HCT116 (cell line): ENCODE measurements at regions not wholly inside any gene's neighbourhood (a gene's known extent, or its start where the extent isn't known, plus 50 kb on each side); places are given as distances from the start of the nearest gene placed in this dataset.

ENCODE experiments used
- ATAC-seq: fragments of 200-7000 bp; cut with Tn5 transposase; 2 replicates; pipeline ENCODE4 v1.9.1; 2020; ENCODE audit warnings: mild to moderate bottlenecking, moderate library complexity
- BruUV-seq: library from RNA; stranded (reverse); fragments of 400-500 nt; replicated peaks from 2 replicates; lab custom pipeline; 2021; lab: Mats Ljungman, UMichigan
- CTCF ChIA-PET: fragments of 300-600 bp; sonication (Branson Sonifier 250); formaldehyde crosslinking; loops from one replicate; lab custom pipeline; 2021; ENCODE audit warnings: antibody characterized with exemption; lab: Charles Lee
- POLR2A ChIA-PET: fragments of 300-600, 350-600 bp; sonication (Branson Sonifier 250); formaldehyde crosslinking; loops from one replicate; lab custom pipeline; 2021; ENCODE audit warnings: antibody characterized with exemption; lab: Charles Lee
- RAD21 ChIA-PET, 2 experiments: fragments of 300-600 bp; sonication (Branson Sonifier 250); formaldehyde crosslinking; loops; one replicate each; lab custom pipeline; 2023; ENCODE audit warnings: low total read pairs in 2 of 2; ENCODE audit not compliant: uncharacterized antibody in 2 of 2, unreplicated experiment in 2 of 2, low non-redundant PET in 1 of 2; lab: Charles Lee
- DNase-seq: peaks from one replicate; pipeline ENCODE4 v3.0.0-alpha.2; 2010; ENCODE audit warnings: low read depth, low spot score
- H2AFZ ChIP-seq: fragments of 200-600 bp; shearing (Covaris generic), sonication (generic); 2 replicates; pipeline ENCODE4 v1.6.1; 2017; ENCODE audit warnings: low read depth, mixed run types, mixed read lengths, antibody characterized with exemption, low read length; ENCODE audit not compliant: poor library complexity, severe bottlenecking
- H3K27ac ChIP-seq: 2 replicates; pipeline ENCODE4 v1.5.1; 2012; ENCODE audit warnings: low read depth, low read length
- H3K27me3 ChIP-seq: fragments of 200-600 bp; sonication (generic); 2 replicates; pipeline ENCODE4 v1.6.1; 2016; ENCODE audit warnings: mixed run types, low read length, mixed read lengths; ENCODE audit not compliant: insufficient read depth
- H3K36me3 ChIP-seq, 2 experiments: fragments of 200-500 bp in 1 of 2; fragments of 200-600 bp in 1 of 2; sonication (Bioruptor generic) in 1 of 2; sonication (generic) in 1 of 2; 2 replicates each; pipeline versions ENCODE4 v1.5.1 to v1.6.1; 2014 to 2016; ENCODE audit warnings: low read length in 2 of 2, inconsistent platforms in 1 of 2, mixed read lengths in 1 of 2, mixed run types in 1 of 2; ENCODE audit not compliant: insufficient read depth in 2 of 2, control insufficient read depth in 1 of 2
- H3K4me1 ChIP-seq, 2 experiments: fragments of 200-600 bp in 1 of 2; sonication (generic) in 1 of 2; 2 replicates each; pipeline versions ENCODE4 v1.5.1 to v1.6.1; 2012 to 2017; ENCODE audit warnings: low read length in 2 of 2, inconsistent platforms in 1 of 2, mild to moderate bottlenecking in 1 of 2, mixed read lengths in 1 of 2, mixed run types in 1 of 2, moderate library complexity in 1 of 2; ENCODE audit not compliant: insufficient read depth in 2 of 2, control insufficient read depth in 1 of 2
- H3K4me2 ChIP-seq: fragments of 200-600 bp; sonication (generic); 2 replicates; pipeline ENCODE4 v1.6.1; 2017; ENCODE audit warnings: mixed run types, low read length, mixed read lengths
- H3K4me3 ChIP-seq, 2 experiments: fragments of 200-600 bp in 1 of 2; sonication (generic) in 1 of 2; replicated peaks in 1 of 2; 2 replicates each; pipeline ENCODE4 v1.5.1; 2011 to 2016; ENCODE audit warnings: low read length in 2 of 2, control low read depth in 1 of 2, low read depth in 1 of 2, mild to moderate bottlenecking in 1 of 2, mixed read lengths in 1 of 2, mixed run types in 1 of 2
- H3K79me2 ChIP-seq: fragments of 200-600 bp; sonication (generic); 2 replicates; pipeline ENCODE4 v1.6.1; 2017; ENCODE audit warnings: mild to moderate bottlenecking, mixed run types, low read length, moderate library complexity, mixed read lengths; ENCODE audit not compliant: insufficient read depth
- H3K9ac ChIP-seq: fragments of 200-600 bp; sonication (generic); 2 replicates; pipeline ENCODE4 v1.6.1; 2016; ENCODE audit warnings: low read length, mixed read lengths
- H3K9me2 ChIP-seq: fragments of 200-600 bp; sonication (generic), shearing (Covaris generic); 2 replicates; pipeline ENCODE4 v1.6.1; 2017; ENCODE audit warnings: mixed run types, mild to moderate bottlenecking, moderate library complexity; ENCODE audit not compliant: insufficient read depth
- H3K9me3 ChIP-seq, 2 experiments: fragments of 200-500 bp in 1 of 2; fragments of 200-600 bp in 1 of 2; sonication (Bioruptor generic) in 1 of 2; sonication (generic) in 1 of 2; 2 replicates each; pipeline ENCODE4 v1.6.1; 2014 to 2017; ENCODE audit warnings: low read length in 2 of 2, mixed read lengths in 2 of 2, inconsistent platforms in 1 of 2, low read depth in 1 of 2, mild to moderate bottlenecking in 1 of 2, mixed run types in 1 of 2, moderate library complexity in 1 of 2; ENCODE audit not compliant: control insufficient read depth in 1 of 2, insufficient read depth in 1 of 2
- H4K20me1 ChIP-seq: fragments of 200-600 bp; sonication (generic), shearing (Covaris generic); 2 replicates; pipeline ENCODE4 v1.6.1; 2017; ENCODE audit warnings: mixed run types, mild to moderate bottlenecking, moderate library complexity; ENCODE audit not compliant: insufficient read depth
- EGR1 ChIP-seq: IDR thresholded peaks from 2 replicates; pipeline ENCODE4 v1.6.1; 2012; ENCODE audit warnings: low read depth
- ELF1 ChIP-seq: IDR thresholded peaks from 2 replicates; pipeline ENCODE4 v1.6.1; 2012; ENCODE audit warnings: low read depth, borderline replicate concordance
- EZH2 ChIP-seq: fragments of 200-600 bp; sonication (generic); IDR thresholded peaks from 2 replicates; pipeline ENCODE4 v1.6.1; 2017; ENCODE audit warnings: antibody characterized with exemption, mixed run types
- EZH2phosphoT487 ChIP-seq: fragments of 200-600 bp; IDR thresholded peaks from 2 replicates; pipeline ENCODE4 v1.6.1; 2018; ENCODE audit warnings: antibody characterized with exemption, borderline replicate concordance
- FOSL1 ChIP-seq: IDR thresholded peaks from 2 replicates; pipeline ENCODE4 v1.6.1; 2012; ENCODE audit warnings: low read depth
- JUND ChIP-seq: IDR thresholded peaks from 2 replicates; pipeline ENCODE4 v1.6.1; 2012
- MAX ChIP-seq: IDR thresholded peaks from 2 replicates; pipeline ENCODE4 v1.6.1; 2012
- REST ChIP-seq: IDR thresholded peaks from 2 replicates; pipeline ENCODE4 v1.6.1; 2012; ENCODE audit warnings: low read depth
- SRF ChIP-seq: IDR thresholded peaks from 2 replicates; pipeline ENCODE4 v1.6.1; 2012; ENCODE audit warnings: low read depth
- YY1 ChIP-seq: IDR thresholded peaks from 2 replicates; pipeline ENCODE4 v1.6.1; 2011; ENCODE audit warnings: low read length, low read depth, moderate library complexity, mild to moderate bottlenecking; ENCODE audit not compliant: insufficient replicate concordance; ENCODE audit errors: extremely low read depth
- ZBTB33 ChIP-seq: IDR thresholded peaks from 2 replicates; pipeline ENCODE4 v1.6.1; 2011; ENCODE audit warnings: mild to moderate bottlenecking, low read length, moderate library complexity; ENCODE audit not compliant: insufficient replicate concordance; ENCODE audit errors: extremely low read depth
- ZFX ChIP-seq: fragments of 450-650 bp; IDR thresholded peaks from 2 replicates; pipeline ENCODE4 v1.6.1; 2017
- intact Hi-C: fragments of 100-400 bp; cut with micrococcal nuclease; formaldehyde crosslinking; loops from 2 replicates; pipeline ENCODE4 v1.10.0; 2022

- CTCF ChIA-PET: no interaction called here
- no peaks in the 10 kb centered on the region for H3K79me2 ChIP-seq
- H3K4me3 ChIP-seq: no peak overlapping the region
- TF ChIP-seq MAX: no peak
- no peak for TF ChIP-seq ELF1
- no peak for TF ChIP-seq ZFX
- no peak for TF ChIP-seq ZBTB33
- no peak for TF ChIP-seq JUND
- no peak for TF ChIP-seq EZH2phosphoT487
- no peaks in the 10 kb centered on the region for H3K4me1 ChIP-seq
- BruUV-seq: no TSS peak
- H3K36me3 ChIP-seq: no peaks in the 10 kb centered on the region
- H4K20me1 ChIP-seq: no peaks in the 10 kb centered on the region
- no peaks in the 10 kb centered on the region for H3K27me3 ChIP-seq
- no peak overlapping the region for H2AFZ ChIP-seq
- DNase-seq (no peak), ATAC-seq (no peak)
- H3K27ac ChIP-seq: no peak overlapping the region
- RAD21 ChIA-PET: no interaction called here
- H3K9ac ChIP-seq: no peak overlapping the region
- H3K9me2 ChIP-seq: no peaks in the 10 kb centered on the region
- POLR2A ChIA-PET: no interaction called here
- intact Hi-C loops: no loop called here
- no peaks in the 10 kb centered on the region for H3K9me3 ChIP-seq
- no peak overlapping the region for H3K4me2 ChIP-seq
These were observed 467.1 kb upstream of the SPHKAP start for GRCh38 chr2:228648541-228648940.

- no peaks in the 10 kb centered on the region for H4K20me1 ChIP-seq
- H3K36me3 ChIP-seq: no peaks in the 10 kb centered on the region
- no peaks in the 10 kb centered on the region for H3K9me3 ChIP-seq
- ChIA-PET RAD21 (no interaction called here), POLR2A (no interaction called here), CTCF (no interaction called here)
- H3K4me1 ChIP-seq: no peaks in the 10 kb centered on the region
- no peak overlapping the region for H3K4me2 ChIP-seq
- BruUV-seq: no TSS peak
- DNase-seq: no peak
- no peak overlapping the region for H3K27ac ChIP-seq
- no peaks in the 10 kb centered on the region for H3K79me2 ChIP-seq
- H3K27me3 ChIP-seq: no peaks in the 10 kb centered on the region
- H2AFZ ChIP-seq: no peak overlapping the region
- H3K4me3 ChIP-seq: no peak overlapping the region
- H3K9ac ChIP-seq: no peak overlapping the region
- intact Hi-C loops: no loop called here
- TF ChIP-seq MAX: no peak
- TF ChIP-seq ZFX: no peak
- no peak for TF ChIP-seq EZH2
- TF ChIP-seq EGR1: no peak
- no peak for TF ChIP-seq JUND
- TF ChIP-seq SRF: no peak
- TF ChIP-seq REST: no peak
- TF ChIP-seq FOSL1: no peak
- TF ChIP-seq ZBTB33: no peak
- TF ChIP-seq YY1: no peak
- ATAC-seq: no peak
- no peaks in the 10 kb centered on the region for H3K9me2 ChIP-seq
These were observed 464.6 kb upstream of the SPHKAP start for GRCh38 chr2:228646061-228646460.
